KMS-11 (cell line): ENCODE measurements at regions not wholly inside any gene's neighbourhood (a gene's known extent, or its start where the extent isn't known, plus 50 kb on each side); places are given as distances from the start of the nearest gene placed in this dataset.

Experiments
- H2AFZ ChIP-seq: fragments of 200-600 bp; sonication (generic); 2 replicates; pipeline ENCODE4 v1.6.1; 2016; ENCODE audit warnings: antibody characterized with exemption, mixed run types, low read depth
- H3K27ac ChIP-seq: fragments of 200-600 bp; sonication (generic); 2 replicates; pipeline ENCODE4 v1.6.1; 2016; ENCODE audit warnings: mild to moderate bottlenecking, mixed run types
- H3K27me3 ChIP-seq: fragments of 200-600 bp; sonication (generic); 2 replicates; pipeline ENCODE4 v1.6.1; 2017; ENCODE audit warnings: mild to moderate bottlenecking, low read depth, mixed run types, moderate library complexity; ENCODE audit not compliant: insufficient read depth
- H3K36me3 ChIP-seq: fragments of 200-600 bp; sonication (generic); 2 replicates; pipeline ENCODE4 v1.6.1; 2017; ENCODE audit warnings: mild to moderate bottlenecking, mixed run types; ENCODE audit not compliant: insufficient read depth
- H3K4me1 ChIP-seq: fragments of 200-600 bp; sonication (generic); 2 replicates; pipeline ENCODE4 v1.6.1; 2016; ENCODE audit warnings: mild to moderate bottlenecking, low read depth, mixed run types; ENCODE audit not compliant: poor library complexity, severe bottlenecking
- H3K4me2 ChIP-seq: fragments of 200-600 bp; sonication (generic); 2 replicates; pipeline ENCODE4 v1.7.0; 2016; ENCODE audit warnings: mild to moderate bottlenecking, mixed run types
- H3K4me3 ChIP-seq: fragments of 200-600 bp; sonication (generic); IDR thresholded peaks from 2 replicates; pipeline ENCODE4 v1.6.1; 2017; ENCODE audit warnings: low read depth, low read length, mixed read lengths; ENCODE audit not compliant: insufficient read depth
- H3K79me2 ChIP-seq: fragments of 200-600 bp; sonication (generic); 2 replicates; pipeline ENCODE4 v1.6.1; 2016; ENCODE audit warnings: low read depth, mixed run types; ENCODE audit not compliant: insufficient read depth
- H3K9ac ChIP-seq: fragments of 200-600 bp; sonication (generic); 2 replicates; pipeline ENCODE4 v1.6.1; 2016; ENCODE audit warnings: mild to moderate bottlenecking, mixed run types
- H4K20me1 ChIP-seq: fragments of 200-600 bp; sonication (generic); 2 replicates; pipeline ENCODE4 v1.6.1; 2016; ENCODE audit warnings: mild to moderate bottlenecking, mixed run types; ENCODE audit not compliant: insufficient read depth
- CTCF ChIP-seq: fragments of 200-600 bp; sonication (generic); conservative IDR thresholded peaks from 2 replicates; pipeline ENCODE4 v1.6.1; 2017; ENCODE audit warnings: low read depth, mild to moderate bottlenecking, antibody characterized with exemption, low read length, moderate library complexity, mixed read lengths

GRCh38 chr10:94062611-94063010 lies 68.9 kb downstream of the PLCE1 start:
- H2AFZ ChIP-seq: no peak overlapping the region
- H3K36me3 ChIP-seq: no peaks in the 10 kb centered on the region
- TF ChIP-seq CTCF: no peak

GRCh38 chr10:94065362-94065761 lies 71.6 kb downstream of the PLCE1 start:
- no peak overlapping the region for H3K4me3 ChIP-seq
- no peak overlapping the region for H2AFZ ChIP-seq
- no peak overlapping the region for H3K9ac ChIP-seq
- no peaks in the 10 kb centered on the region for H3K4me1 ChIP-seq
- H3K27me3 ChIP-seq: no peaks in the 10 kb centered on the region
- TF ChIP-seq CTCF: no peak
- no peak overlapping the region for H3K4me2 ChIP-seq
- H3K36me3 ChIP-seq: no peaks in the 10 kb centered on the region
- H3K27ac ChIP-seq: no peak overlapping the region
- no peaks in the 10 kb centered on the region for H4K20me1 ChIP-seq
- H3K79me2 ChIP-seq: no peaks in the 10 kb centered on the region

More at GRCh38 chr10:94062611-94063010, 68.9 kb downstream of the PLCE1 start:
- Histone ChIP-seq H3K4me3 (no peak overlapping the region), H3K79me2 (no peaks in the 10 kb centered on the region), H3K27ac (no peak overlapping the region), H4K20me1 (no peaks in the 10 kb centered on the region), H3K27me3 (no peaks in the 10 kb centered on the region), H3K4me1 (no peaks in the 10 kb centered on the region), H3K9ac (no peak overlapping the region), H3K4me2 (no peak overlapping the region)

DNA sequence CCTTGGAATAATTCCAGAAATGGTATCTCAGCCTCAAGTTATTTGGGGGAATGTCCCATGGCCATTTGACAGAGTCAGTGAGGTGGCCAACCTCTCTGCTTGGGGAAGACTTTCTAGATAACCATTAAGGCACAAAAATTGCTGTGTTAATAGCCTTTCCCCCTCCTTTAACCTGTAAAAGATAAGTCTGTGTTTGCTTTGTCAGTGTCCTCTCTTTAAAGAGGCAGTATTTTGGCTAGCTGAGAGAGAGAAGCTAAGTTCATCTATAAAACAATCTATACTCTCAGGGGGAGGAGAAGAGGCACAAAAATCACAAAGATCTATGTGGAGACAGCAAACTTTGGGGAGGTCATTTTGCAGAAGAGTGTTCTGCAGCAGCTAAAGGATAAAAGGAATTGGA lies 72.1 kb downstream of the PLCE1 start:
- no peaks in the 10 kb centered on the region for H3K4me1 ChIP-seq
- TF ChIP-seq CTCF: no peak
- H4K20me1 ChIP-seq: no peaks in the 10 kb centered on the region
- no peak overlapping the region for H3K27ac ChIP-seq
- no peaks in the 10 kb centered on the region for H3K27me3 ChIP-seq
- no peak overlapping the region for H2AFZ ChIP-seq
- no peaks in the 10 kb centered on the region for H3K36me3 ChIP-seq
- H3K4me3 ChIP-seq: no peak overlapping the region
- H3K79me2 ChIP-seq: no peaks in the 10 kb centered on the region
- no peak overlapping the region for H3K4me2 ChIP-seq
- no peak overlapping the region for H3K9ac ChIP-seq

- Histone ChIP-seq H3K79me2 (no peaks in the 10 kb centered on the region), H3K9ac (no peak overlapping the region), H3K4me3 (no peak overlapping the region), H3K36me3 (no peaks in the 10 kb centered on the region), H3K4me1 (no peaks in the 10 kb centered on the region), H4K20me1 (no peaks in the 10 kb centered on the region), H3K27ac (no peak overlapping the region), H3K4me2 (no peak overlapping the region), H3K27me3 (no peaks in the 10 kb centered on the region), H2AFZ (no peak overlapping the region)
- no peak for TF ChIP-seq CTCF
These were observed 72.7 kb downstream of the PLCE1 start for GRCh38 chr10:94066411-94066810.

- H3K27me3 ChIP-seq: no peaks in the 10 kb centered on the region
- H3K4me1 ChIP-seq: no peaks in the 10 kb centered on the region
- H3K36me3 ChIP-seq: no peaks in the 10 kb centered on the region
- no peaks in the 10 kb centered on the region for H3K79me2 ChIP-seq
- H2AFZ ChIP-seq: no peak overlapping the region
- H3K4me2 ChIP-seq: no peak overlapping the region
- H4K20me1 ChIP-seq: no peaks in the 10 kb centered on the region
- H3K27ac ChIP-seq: no peak overlapping the region
- no peak for TF ChIP-seq CTCF
- H3K4me3 ChIP-seq: no peak overlapping the region
- H3K9ac ChIP-seq: no peak overlapping the region
These were observed 76.2 kb downstream of the PLCE1 start for GRCh38 chr10:94069884-94070283.
